Hindlimb muscle (tissue), 1 donor: ENCODE measurements at regions not wholly inside any gene's neighbourhood (a gene's known extent, or its start where the extent isn't known, plus 50 kb on each side); places are given as distances from the start of the nearest gene placed in this dataset.
"Not testable (repeated sequence)": the region's sequence is repeated elsewhere in the genome, so short reads cannot be mapped to it uniquely, and the experiment has no call there.

ENCODE experiments used
- DNase-seq: peaks from one replicate; pipeline ENCODE4 v3.0.0-alpha.2; 2013

DNA sequence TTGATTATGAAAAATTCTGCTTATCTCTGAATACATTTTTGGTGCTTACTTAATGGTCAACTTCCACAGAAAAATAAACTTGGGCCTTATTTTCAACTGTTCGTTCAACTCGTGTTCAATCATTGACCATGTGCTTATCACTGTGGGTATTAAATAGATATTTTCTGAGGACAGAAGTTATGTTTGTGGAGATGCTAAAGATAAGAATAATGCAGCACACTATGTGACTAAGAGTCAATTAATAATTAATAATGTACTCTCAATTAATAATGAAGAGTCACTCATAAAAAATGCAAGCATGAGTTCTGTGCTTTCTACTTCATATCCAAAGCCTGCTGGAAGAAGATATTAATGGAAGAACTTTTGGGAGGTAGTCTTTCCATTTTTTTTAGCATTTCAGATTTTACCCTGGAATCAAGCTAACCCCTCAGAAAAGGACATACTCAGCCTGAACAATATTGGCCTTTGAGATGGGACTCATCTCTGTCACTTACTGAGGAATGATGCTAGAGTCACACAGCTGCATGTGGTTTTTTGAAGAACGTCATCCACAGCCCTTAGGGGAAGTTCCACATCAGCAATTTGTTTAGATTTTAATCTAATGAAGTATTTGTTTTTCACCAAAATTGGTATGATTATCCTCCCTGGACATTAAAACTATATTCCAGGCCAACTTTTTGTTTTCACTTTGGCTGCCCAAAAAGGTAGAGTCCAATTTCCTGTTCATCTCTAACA is 191.9 kb upstream of the CRIM1 start:
- DNase-seq, result no peak

DNA sequence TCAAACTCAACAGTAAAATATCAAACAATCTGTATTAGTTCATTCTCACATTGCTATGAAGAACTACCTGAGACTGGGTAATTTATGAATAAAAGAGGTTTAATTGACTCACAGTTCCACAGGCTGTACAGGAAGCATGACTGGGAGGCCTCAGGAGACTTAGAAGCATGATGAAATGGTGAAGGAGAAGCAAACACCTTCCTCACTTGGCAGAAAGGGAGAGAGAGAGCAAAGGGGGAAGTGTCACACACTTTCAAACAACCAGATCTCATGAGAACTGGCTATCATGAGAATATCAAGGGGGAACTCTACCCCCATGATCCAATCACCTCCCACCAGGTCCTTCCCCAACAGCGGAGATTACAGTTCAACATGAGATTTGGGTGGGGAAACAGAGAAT is 198.5 kb upstream of the CRIM1 start:
- DNase-seq, result not testable (repeated sequence)

DNA sequence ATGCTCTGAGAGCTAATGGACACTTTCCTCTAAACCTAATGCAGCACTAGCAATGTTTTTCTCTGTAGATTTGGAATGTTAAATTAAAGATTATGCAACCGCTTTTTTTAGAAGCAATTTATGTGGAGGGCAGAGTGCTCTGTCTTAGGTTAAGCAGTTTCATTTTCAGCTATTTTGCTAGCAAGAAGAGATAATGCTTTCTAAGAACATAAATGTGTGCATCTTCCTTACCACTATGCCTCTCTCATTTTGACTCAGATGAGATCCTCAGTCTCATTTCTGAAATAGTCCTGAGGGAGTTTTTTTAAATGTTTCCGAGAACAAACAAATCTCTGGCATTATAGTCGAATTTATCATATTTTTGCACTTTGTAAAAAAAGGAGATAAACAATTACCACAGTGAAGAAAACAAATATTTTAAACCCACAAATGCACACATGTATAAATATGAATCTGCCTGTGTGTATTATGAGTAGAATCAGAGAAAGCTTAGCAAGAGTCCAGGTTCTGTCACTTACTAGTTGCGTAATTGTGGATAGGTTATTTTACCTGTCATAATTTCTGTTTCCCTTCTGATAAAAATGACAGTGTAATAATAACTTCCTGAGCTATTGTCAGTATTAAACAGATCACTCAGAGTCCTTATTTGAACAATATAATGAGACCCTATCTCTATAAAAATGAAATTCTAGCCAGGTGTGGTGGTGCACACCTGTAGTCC is 207.7 kb upstream of the CRIM1 start:
- DNase-seq, result no peak

DNA sequence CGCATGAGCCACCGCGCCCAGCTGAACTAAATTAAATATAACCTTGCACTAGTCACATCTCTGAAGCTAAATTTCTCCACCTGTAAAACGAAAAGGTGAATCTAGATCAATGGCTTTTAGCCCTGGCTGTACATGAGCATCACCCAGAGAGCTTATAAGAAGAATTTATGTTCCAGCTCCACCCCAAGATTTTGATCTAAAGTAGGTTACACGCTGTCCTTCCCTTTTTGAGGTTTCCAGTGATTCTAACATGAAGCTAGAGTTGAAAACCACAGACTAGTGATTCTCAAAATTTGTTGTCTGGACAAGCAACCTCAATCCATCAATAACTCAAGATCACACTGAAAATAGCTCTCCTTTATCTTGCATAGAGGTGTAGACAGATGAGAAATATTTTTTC is 208.8 kb upstream of the CRIM1 start:
- no peak for DNase-seq

DNA sequence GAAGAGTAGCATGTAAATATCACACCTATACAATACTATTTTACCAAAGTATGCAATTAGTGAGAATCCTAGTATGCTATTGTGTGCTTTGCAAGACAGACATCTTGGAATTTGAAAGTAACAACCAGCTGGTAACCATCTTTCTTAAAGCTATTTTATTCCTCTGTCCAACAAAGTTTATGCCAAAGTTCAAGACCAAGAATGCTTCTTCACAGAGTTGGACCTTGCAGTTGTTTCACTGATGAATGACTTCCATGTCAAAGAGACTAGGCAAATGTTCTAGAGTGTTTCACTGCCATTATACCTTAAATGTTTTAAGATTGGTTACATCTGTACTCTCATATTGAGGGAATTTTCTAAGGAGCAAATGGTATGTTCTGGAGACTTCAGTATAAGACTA is 215.2 kb upstream of the CRIM1 start:
- no peak for DNase-seq

DNA sequence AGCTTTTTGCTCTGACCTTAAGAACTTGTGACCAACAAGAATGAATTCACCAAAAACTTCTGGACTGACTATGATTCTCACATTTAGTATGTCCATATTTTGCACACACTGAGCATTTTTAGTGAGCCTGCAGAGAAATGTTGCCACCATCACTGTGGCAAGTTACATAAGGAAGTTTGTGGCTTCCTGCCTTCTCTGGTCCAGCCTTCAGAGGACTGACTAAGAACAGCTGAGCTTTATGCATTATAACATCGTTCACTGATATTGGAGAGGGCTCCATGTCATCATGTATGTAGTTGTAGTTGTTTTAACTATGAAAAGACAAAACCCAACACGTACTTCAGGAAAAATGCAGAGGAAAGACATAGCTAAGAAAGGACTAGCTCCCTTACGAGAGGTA is 218.0 kb upstream of the CRIM1 start:
- DNase-seq, result no peak

DNA sequence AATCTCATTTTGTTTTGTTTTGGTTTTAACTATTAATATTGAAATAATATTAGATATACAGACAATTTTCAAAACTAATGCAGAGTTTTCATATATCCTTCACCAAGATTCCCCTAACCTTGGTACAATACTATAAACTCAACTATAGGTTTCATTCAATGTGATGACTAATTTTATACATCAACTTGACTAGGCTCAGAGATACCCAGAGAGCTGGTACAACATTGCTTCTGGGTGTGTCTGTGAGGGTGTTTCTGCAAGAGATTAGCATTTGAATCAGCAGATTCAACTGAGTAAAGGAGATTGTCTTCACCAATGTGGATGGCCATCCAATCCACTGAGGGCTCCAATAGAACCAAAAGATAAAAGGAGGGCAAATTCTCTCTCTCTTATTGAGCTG is 221.3 kb upstream of the CRIM1 start:
- DNase-seq, result no peak

DNA sequence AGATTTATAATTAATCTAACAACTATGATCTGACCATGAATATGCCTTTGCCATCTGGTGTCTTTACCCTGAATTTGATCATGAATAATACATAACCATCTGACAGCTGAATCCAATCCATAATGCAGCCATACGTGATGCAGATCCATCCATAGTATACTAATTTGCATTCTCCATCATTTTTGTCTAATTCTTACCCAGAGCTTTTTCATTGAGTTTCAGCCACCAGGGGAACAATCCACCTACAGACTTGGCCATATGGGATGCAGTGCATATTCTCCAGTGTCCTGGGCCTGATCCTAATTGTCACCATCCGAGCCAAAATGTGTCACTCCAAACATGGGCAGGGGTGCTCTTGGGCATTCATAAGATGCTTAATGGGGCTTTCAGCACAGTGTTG is 227.2 kb upstream of the CRIM1 start:
- DNase-seq, result no peak

DNA sequence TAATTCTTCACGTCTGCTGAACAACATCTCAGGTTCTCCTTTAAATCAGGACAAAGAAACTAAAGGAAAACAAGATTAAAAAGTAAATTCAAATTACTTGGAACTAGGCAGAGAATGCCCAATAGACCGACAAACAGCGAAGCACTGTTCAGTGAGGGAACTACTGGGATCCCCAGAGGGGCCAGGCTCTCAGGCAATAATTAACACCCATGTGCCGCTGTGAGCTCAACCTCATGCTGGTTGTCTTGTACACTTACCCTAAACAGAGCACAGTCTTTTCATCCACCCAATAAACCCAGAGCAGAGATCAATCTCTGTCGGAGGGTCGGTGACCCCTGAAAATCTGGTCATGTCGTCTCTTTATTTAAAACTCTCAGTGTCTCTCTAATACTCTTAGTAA is 229.9 kb upstream of the CRIM1 start:
- no peak for DNase-seq

DNA sequence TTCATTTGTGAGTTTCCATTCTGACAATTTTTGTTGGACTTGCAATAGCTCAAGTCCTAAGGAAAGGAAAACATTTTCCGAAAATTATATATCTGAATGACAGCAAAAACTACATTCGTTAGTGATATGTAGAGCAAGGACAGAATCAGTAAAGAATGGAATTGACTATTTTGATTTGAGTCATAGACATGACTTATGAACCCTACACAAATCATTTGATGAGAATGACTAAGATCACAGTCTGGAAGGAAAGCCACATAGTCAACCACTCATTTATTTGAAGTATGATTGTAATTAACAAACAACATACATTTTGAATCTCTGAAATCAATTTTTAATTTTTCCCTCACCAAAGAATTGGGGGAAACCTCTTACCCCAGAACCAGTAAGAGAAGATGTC is 231.6 kb upstream of the CRIM1 start:
- no peak for DNase-seq

DNA sequence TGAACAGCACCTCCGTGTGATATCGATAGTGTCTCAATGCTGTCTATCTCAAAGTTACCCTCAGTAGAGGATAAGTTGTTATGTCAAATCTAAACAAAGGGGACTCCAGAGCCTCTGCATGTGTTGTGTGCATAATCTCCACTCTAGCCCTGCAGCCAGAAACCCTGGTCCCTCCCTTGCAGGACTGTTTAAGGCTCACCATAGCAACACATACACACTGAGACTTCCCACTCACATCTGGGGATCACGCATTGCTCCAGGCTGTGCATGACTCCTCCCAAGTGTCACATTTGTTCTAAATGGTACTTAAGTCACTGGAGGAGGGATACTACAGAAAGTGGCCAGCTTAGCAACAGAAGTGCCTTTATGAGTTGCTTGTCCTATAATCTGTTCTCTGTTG is 258.6 kb upstream of the CRIM1 start:
- DNase-seq, result no peak

DNA sequence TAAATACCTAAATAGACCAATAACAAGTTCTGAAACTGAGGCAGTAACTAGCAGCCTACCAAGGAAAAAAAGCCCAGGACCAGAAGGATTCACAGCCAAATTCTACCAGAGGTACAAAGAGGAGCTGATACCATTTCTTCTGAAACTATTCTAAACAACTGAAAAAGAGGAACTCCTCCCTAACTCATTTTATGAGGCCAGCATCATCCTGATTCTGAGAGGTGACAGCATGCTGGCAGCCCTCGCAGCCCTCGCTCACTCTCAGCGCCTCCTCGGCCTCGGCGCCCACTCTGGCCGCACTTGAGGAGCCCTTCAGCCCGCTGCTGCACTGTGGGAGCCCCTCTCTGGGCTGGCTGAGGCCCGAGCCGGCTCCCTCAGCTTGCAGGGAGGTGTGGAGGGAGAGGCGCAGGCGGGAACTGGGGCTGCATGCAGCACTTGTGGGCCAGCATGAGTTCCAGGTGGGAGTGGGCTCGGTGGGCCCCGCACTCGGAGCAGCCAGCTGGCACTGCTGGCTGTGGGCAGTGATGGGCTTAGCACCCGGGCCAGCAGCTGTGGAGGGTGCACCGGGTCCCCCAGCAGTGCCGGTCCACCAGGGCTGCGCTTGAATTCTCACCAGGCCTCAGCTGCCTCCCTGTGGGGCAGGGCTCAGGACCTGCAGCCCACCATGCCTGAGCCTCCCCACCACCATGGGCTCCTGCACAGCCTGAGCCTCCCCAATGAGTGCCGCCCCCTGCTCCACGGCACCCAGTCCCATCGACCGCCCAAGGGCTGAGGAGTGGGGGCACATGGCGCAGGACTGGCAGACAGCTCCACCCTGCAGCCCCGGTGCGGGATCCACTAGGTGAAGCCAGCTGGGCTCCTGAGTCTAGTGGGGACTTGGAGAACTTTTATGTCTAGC is 263.5 kb upstream of the CRIM1 start:
- not testable (repeated sequence) for DNase-seq

DNA sequence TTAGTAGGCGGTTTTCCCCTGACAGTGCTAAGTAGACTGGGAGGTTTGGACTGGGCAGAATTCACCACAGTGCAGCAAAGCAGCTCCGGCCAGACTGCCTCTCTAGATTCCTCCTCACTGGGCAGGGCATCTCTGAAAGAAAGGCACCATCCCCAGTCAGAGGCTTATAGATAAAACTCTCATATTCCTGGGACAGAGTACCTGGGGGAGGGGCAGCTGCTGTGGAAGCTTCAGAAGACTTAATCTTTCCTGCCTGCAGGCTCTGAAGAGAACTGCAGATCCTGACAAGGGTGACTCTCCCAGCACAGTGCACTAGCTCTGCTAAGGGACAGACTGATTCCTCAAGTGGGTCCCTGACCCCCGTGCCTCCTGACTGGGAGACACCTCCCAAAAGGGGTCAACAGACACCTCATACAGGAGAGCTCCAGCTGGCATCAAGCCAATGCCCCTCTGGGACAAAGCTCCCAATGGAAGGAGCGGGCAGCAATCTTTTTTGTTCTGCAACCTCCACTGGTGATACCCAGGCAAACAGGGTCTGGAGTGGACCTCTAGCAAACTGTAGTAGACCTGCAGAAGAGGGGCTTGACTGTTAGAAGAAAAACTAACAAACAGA is 266.8 kb upstream of the CRIM1 start:
- no peak for DNase-seq

DNA sequence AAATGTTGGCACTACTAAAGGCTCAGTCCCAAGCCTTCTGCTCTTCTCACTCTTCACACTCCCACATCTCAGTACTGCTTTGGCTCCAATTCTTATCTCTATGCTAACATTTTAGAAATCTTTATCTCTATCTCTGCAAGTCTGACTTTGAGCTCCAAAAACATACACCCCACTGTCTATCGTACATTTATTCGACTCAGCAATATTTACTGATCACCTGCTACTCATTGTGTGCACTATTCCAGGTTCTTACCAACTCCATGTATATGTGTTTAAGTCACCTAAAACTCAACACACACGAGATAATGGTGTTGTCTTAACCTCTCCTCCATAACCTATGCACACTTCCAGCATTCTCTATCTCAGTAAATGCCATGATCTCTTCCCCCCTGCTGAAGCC is 268.2 kb upstream of the CRIM1 start:
- DNase-seq, result no peak

DNA sequence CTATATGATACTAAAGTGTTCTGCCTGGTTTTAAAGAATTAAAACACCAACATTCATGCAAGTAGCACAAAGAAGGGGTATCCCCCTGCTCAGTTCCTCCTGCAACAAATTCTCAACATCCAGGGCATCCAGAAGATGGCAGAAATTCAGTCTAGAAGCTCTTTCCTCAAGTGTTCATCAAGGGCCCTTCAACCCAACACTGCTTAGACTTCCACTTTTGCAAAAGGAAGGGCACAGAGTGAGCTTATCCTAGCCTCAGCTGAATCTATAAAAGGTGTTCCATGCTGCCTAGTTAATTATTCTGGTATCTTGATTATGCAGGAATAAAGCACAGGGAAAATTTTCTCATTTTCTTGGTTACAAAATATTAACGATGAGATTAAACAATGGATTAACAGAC is 275.8 kb upstream of the CRIM1 start:
- no peak for DNase-seq

DNA sequence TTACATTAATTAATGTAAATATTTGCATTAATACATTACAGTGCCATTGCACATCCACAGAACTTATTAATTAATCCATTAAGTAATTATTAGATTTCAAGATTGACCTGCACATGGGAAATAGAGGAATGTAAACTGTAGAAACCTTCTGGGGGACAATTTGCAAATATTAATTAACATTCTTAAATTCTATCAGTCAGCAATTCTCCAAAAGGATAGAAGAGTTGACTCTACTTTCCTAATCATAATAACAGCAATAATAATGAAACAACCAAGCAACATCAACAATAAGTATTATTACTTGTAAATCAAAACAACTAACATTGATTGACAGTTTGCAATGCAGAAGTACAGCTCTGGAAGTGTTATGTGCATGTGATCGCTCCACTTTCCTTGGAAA is 281.6 kb upstream of the CRIM1 start:
- DNase-seq, result no peak

DNA sequence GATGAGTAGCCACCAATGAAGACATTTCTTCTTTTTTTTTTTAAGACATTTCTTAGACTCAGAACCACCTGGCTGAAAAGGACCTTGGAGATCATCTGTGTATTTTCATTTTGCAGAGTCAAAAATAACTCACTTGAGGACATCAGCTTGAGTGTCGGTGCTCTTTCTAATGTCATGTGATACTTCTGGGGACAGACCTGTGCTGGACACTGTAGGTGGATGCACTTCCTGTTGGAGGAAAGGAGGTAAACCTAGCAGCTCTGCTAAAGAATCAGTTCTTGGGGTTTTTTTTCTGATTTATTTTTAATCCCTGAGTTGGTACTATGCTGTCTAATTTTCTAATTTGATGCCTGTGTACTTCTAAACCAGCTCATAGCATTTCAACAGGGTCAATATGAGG is 283.9 kb upstream of the CRIM1 start:
- DNase-seq, result no peak

DNA sequence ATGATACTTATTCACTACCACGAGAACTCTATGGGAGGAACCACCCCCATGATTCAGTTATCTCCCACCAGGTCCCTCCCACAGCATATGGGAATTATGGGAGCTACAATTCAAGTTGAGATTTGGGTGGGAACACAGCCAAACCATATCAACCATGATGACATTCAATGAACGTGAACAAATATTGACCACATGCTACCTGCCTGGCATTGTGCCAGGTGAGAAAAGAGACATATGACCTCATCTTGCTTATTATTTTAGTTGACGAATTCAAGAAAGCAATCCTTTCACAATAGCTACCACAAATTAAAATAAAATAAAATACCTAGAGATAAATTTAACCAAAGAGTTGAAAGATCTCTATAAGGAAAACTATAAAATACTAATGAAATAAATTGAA is 286.5 kb upstream of the CRIM1 start:
- no peak for DNase-seq

DNA sequence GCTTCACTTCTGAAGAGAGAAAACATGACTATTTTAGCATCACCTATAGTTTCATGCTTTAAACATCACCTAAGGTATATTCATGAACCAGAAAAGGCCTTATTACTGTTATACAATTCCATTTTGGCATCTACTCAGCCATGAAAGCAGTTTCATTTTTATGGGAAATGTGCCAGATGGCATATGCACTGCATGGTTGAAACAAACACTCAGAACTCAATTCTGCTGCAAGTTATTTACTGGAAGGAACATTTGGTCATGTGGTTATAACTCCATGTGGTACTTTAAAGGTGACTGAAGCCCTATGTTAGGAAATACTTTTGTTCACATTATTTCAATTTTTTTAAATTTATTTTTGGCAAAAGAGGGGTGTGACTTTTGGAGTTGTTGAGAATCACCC is 287.5 kb upstream of the CRIM1 start:
- DNase-seq, result no peak

DNA sequence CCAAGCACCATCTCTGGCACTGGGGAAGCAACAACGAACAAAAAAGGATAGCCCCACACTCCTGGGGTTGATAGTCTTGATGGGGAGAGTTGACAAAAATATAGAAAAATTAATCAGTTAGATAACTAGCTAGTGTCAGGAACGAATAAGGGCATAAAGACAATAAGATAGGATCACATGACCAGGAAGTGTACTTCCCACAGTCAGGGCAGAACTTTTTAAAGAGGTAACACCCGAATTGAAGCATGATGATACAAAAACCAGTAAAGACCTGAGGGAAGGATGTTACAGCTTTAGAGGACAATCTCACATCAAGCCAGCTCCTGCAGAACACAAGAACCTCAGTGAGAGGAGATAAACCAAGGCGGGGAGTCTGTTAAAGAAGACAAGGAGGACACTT is 295.4 kb upstream of the CRIM1 start:
- no peak for DNase-seq

DNA sequence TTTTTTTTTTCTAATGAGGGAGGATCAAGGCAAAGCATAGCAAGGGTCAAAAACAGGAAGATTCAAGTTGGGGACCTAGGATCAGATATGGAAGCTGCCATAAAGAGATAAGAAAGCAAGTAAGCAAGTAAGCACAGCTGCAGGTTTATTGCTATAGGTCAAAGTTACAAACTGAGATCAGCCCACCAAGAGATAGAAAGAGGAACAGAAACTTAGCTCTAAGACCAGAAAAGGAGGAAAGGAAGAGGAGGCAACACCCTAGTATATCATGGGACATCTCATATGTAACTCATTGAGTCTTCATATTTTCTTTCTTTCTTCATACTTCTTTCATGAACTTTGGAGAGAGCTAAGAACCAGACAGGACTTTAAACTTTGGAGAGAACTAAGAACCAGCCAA is 295.9 kb upstream of the CRIM1 start:
- no peak for DNase-seq

DNA sequence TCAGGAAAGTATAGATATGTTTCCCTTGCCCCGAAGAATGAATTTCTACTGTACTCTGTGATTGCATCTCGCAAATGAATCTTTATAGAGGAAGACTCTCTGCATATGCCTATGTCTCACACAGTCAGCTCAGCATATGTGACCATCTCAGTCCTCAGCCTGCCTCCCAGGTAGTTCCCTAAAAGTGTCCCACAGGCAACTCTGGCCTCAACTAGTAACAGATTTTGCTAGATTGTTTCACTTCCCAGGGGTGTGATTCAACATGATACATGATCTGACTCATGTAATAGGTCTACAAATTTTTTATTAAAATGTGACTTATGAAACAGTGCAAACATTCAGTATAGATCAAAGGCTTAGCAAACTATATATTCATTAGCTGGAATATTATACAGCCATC is 296.6 kb upstream of the CRIM1 start:
- DNase-seq, result no peak

DNA sequence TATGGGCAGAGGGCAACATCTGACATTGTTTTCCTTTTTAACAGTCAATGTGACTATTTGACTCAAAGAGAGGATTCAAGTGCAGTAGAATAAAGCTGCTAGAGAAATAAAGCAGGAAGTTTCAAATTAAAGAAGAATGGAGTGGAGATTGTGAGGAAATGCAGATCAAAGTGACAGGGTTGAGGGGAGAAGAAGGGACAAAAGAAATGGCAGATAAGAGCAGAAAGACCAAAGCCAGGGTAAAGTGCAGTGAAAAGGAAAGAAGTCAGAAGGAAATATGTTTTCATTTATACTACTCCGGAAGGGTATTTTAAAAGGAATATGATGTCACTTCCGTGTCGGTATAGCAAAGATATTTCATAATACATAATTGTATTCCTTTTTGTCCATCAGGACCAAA is 297.5 kb upstream of the CRIM1 start:
- no peak for DNase-seq
